IMR-90 (cell line): ENCODE measurements at regions not wholly inside any gene's neighbourhood (a gene's known extent, or its start where the extent isn't known, plus 50 kb on each side); places are given as distances from the start of the nearest gene placed in this dataset.

Source experiments
- ATAC-seq: fragments of 200-7000 bp; cut with Tn5 transposase; 2 replicates; pipeline ENCODE4 v1.9.1; 2020; ENCODE audit warnings: low read depth, mild to moderate bottlenecking, moderate library complexity
- BruUV-seq: library from RNA; stranded (reverse); fragments of 400-500 nt; replicated peaks from 2 replicates; lab custom pipeline; 2021; lab: Mats Ljungman, UMichigan
- CTCF ChIA-PET: fragments of 300-600 bp; formaldehyde crosslinking; extraction: SDS; loops from one replicate; lab custom pipeline; 2021; ENCODE audit warnings: antibody characterized with exemption; lab: Yijun Ruan, JAX
- POLR2A ChIA-PET: fragments of 300-600 bp; sonication (Branson Sonifier 250); formaldehyde crosslinking; loops from one replicate; lab custom pipeline; 2022; ENCODE audit warnings: antibody characterized with exemption; ENCODE audit not compliant: unreplicated experiment; lab: Charles Lee
- DNase-seq: peaks from one replicate; pipeline ENCODE4 v3.0.0; 2013
- H2AFZ ChIP-seq: replicated peaks from 2 replicates; pipeline ENCODE3; 2013; ENCODE audit warnings: low read length, mild to moderate bottlenecking; ENCODE audit not compliant: poor library complexity
- H2AK5ac ChIP-seq: 2 replicates; pipeline ENCODE4 v1.6.1; 2013; ENCODE audit warnings: low read depth, low read length, inconsistent platforms
- H2AK9ac ChIP-seq: replicated peaks from 2 replicates; pipeline ENCODE3; 2013; ENCODE audit warnings: mild to moderate bottlenecking, low read depth, low read length, moderate library complexity; ENCODE audit not compliant: poor library complexity
- H2BK120ac ChIP-seq: 2 replicates; pipeline ENCODE4 v1.6.1; 2013; ENCODE audit warnings: low read depth, low read length, inconsistent platforms
- H2BK15ac ChIP-seq: 3 replicates; pipeline ENCODE4 v1.6.1; 2013; ENCODE audit warnings: low read depth, low read length, inconsistent platforms
- H2BK20ac ChIP-seq: 2 replicates; pipeline ENCODE4 v1.6.1; 2013; ENCODE audit warnings: low read depth, mild to moderate bottlenecking, inconsistent platforms, low read length, moderate library complexity
- H2BK5ac ChIP-seq: 2 replicates; pipeline ENCODE4 v1.6.1; 2013; ENCODE audit warnings: mild to moderate bottlenecking, low read depth, low read length, inconsistent platforms; ENCODE audit not compliant: poor library complexity, severe bottlenecking
- H3K14ac ChIP-seq: replicated peaks from 2 replicates; pipeline ENCODE4 v1.6.1; 2013; ENCODE audit warnings: low read depth, low read length, inconsistent platforms
- H3K18ac ChIP-seq: 2 replicates; pipeline ENCODE4 v1.6.1; 2013; ENCODE audit warnings: low read depth, low read length, control low read depth
- H3K23ac ChIP-seq: 2 replicates; pipeline ENCODE4 v1.6.1; 2013; ENCODE audit warnings: low read depth, low read length, inconsistent platforms
- H3K27ac ChIP-seq: 2 replicates; pipeline ENCODE4 v1.5.1; 2013; ENCODE audit warnings: mild to moderate bottlenecking, control low read depth, low read length; ENCODE audit not compliant: insufficient read depth
- H3K27me3 ChIP-seq: 2 replicates; pipeline ENCODE4 v1.6.1; 2013; ENCODE audit warnings: low read length; ENCODE audit not compliant: control insufficient read depth, insufficient read depth
- H3K36me3 ChIP-seq: 2 replicates; pipeline ENCODE4 v1.6.1; 2013; ENCODE audit warnings: low read length, mixed read lengths; ENCODE audit not compliant: control insufficient read depth, insufficient read depth
- H3K4ac ChIP-seq: 2 replicates; pipeline ENCODE4 v1.6.1; 2013; ENCODE audit warnings: low read depth, low read length, inconsistent platforms
- H3K4me1 ChIP-seq: 2 replicates; pipeline ENCODE4 v1.6.1; 2013; ENCODE audit warnings: low read length, mixed read lengths; ENCODE audit not compliant: control insufficient read depth, insufficient read depth
- H3K4me2 ChIP-seq: 2 replicates; pipeline ENCODE4 v1.6.1; 2013; ENCODE audit warnings: low read depth, mild to moderate bottlenecking, control low read depth, low read length, moderate library complexity
- H3K4me3 ChIP-seq: 2 replicates; pipeline ENCODE4 v1.5.1; 2013; ENCODE audit warnings: low read depth, mild to moderate bottlenecking, control low read depth, low read length, moderate library complexity; ENCODE audit not compliant: insufficient read depth
- H3K56ac ChIP-seq: 2 replicates; pipeline ENCODE4 v1.6.1; 2013; ENCODE audit warnings: low read length, inconsistent platforms; ENCODE audit not compliant: insufficient read depth; ENCODE audit errors: extremely low read depth
- H3K79me1 ChIP-seq, 2 experiments: 2 replicates each; pipeline ENCODE4 v1.6.1; 2013; ENCODE audit warnings: low read length in 2 of 2, inconsistent platforms in 1 of 2, low read depth in 1 of 2
- H3K9ac ChIP-seq: 2 replicates; pipeline ENCODE4 v1.6.1; 2013; ENCODE audit warnings: low read depth, low read length, control low read depth
- H3K9me1 ChIP-seq: 2 replicates; pipeline ENCODE4 v1.6.1; 2013; ENCODE audit warnings: low read length, inconsistent platforms; ENCODE audit not compliant: insufficient read depth
- H3K9me3 ChIP-seq: 2 replicates; pipeline ENCODE4 v1.6.1; 2013; ENCODE audit warnings: low read length; ENCODE audit not compliant: control insufficient read depth, insufficient read depth
- H4K20me1 ChIP-seq: 2 replicates; pipeline ENCODE4 v1.6.1; 2013; ENCODE audit warnings: low read length, inconsistent platforms; ENCODE audit not compliant: insufficient read depth
- H4K5ac ChIP-seq: 2 replicates; pipeline ENCODE4 v1.6.1; 2013; ENCODE audit warnings: mild to moderate bottlenecking, low read depth, low read length, control low read depth
- H4K8ac ChIP-seq, 2 experiments: 2 replicates each; pipeline ENCODE4 v1.6.1; 2013; ENCODE audit warnings: low read depth in 2 of 2, low read length in 2 of 2, control low read depth in 1 of 2, inconsistent platforms in 1 of 2
- H4K91ac ChIP-seq: 2 replicates; pipeline ENCODE4 v1.6.1; 2013; ENCODE audit warnings: low read depth, low read length, inconsistent platforms; ENCODE audit not compliant: insufficient read depth
- BHLHE40 ChIP-seq: fragments of 150-350 bp; IDR thresholded peaks from 2 replicates; pipeline ENCODE4 v1.6.1; 2016; ENCODE audit warnings: mild to moderate bottlenecking, low read depth, low read length
- CEBPB ChIP-seq: IDR thresholded peaks from 2 replicates; pipeline ENCODE4 v1.6.1; 2012; ENCODE audit warnings: low read depth, low read length, improper control_type of control experiment
- CHD1 ChIP-seq: IDR thresholded peaks from 2 replicates; pipeline ENCODE4 v1.6.1; 2012; ENCODE audit warnings: low read depth, low read length, improper control_type of control experiment
- ELK1 ChIP-seq: fragments of 150-350 bp; IDR thresholded peaks from 2 replicates; pipeline ENCODE4 v1.6.1; 2016; ENCODE audit warnings: low read depth, mild to moderate bottlenecking, low read length, moderate library complexity, borderline replicate concordance
- FOS ChIP-seq: fragments of 150-350 bp; IDR thresholded peaks from 2 replicates; pipeline ENCODE4 v1.6.1; 2016; ENCODE audit warnings: low read depth, low read length
- MAFK ChIP-seq: IDR thresholded peaks from 2 replicates; pipeline ENCODE4 v1.6.1; 2012; ENCODE audit warnings: low read depth, low read length, improper control_type of control experiment
- MAZ ChIP-seq: IDR thresholded peaks from 2 replicates; pipeline ENCODE4 v1.6.1; 2012; ENCODE audit warnings: low read depth, mild to moderate bottlenecking, low read length, improper control_type of control experiment, moderate library complexity, borderline replicate concordance
- MXI1 ChIP-seq: IDR thresholded peaks from 2 replicates; pipeline ENCODE4 v1.6.1; 2012; ENCODE audit warnings: low read depth, mild to moderate bottlenecking, low read length, moderate library complexity, borderline replicate concordance
- NFE2L2 ChIP-seq: fragments of 150-350 bp; IDR thresholded peaks from 2 replicates; pipeline ENCODE4 v1.6.1; 2016; ENCODE audit warnings: low read depth, mild to moderate bottlenecking, low read length
- POLR2A ChIP-seq: IDR thresholded peaks from 2 replicates; pipeline ENCODE4 v1.6.1; 2012; ENCODE audit warnings: mild to moderate bottlenecking, low read depth, low read length
- RFX5 ChIP-seq: IDR thresholded peaks from 2 replicates; pipeline ENCODE4 v1.8.0; 2012; ENCODE audit warnings: low read depth, mild to moderate bottlenecking, low read length, moderate library complexity
- SMC3 ChIP-seq: fragments of 150-350 bp; IDR thresholded peaks from 2 replicates; pipeline ENCODE4 v1.6.1; 2016; ENCODE audit warnings: low read depth, mild to moderate bottlenecking, antibody characterized with exemption, low read length, moderate library complexity
- USF2 ChIP-seq: fragments of 150-350 bp; IDR thresholded peaks from 2 replicates; pipeline ENCODE4 v1.6.1; 2017; ENCODE audit warnings: mild to moderate bottlenecking, antibody characterized with exemption, low read length, low read depth
- WGBS, 2 experiments: methylation state at CpG; one replicate each; pipeline versions ENCODE4 v1.1.5 to v1.1.7; 2013; ENCODE audit warnings: missing lambda C conversion rate in 2 of 2; ENCODE audit not compliant: insufficient read length in 1 of 2; ENCODE audit errors: extremely low coverage in 2 of 2; 5-methylcytosine and 5-hydroxymethylcytosine counted together
- dilution Hi-C: fragments of 300-500 bp; cut with HindIII; formaldehyde crosslinking; loops from one replicate; pipeline ENCODE4 v1.14.3; 2018; ENCODE audit warnings: low sequenced_read_pairs; ENCODE audit not compliant: unreplicated experiment
- in situ Hi-C: fragments of 300-500 bp; cut with MboI; formaldehyde crosslinking; loops from 3 replicates; pipeline ENCODE4 v1.14.3; 2019; ENCODE audit warnings: low sequenced_read_pairs, inconsistent platforms, mixed read lengths
- intact Hi-C: fragments of 100-400 bp; cut with micrococcal nuclease; formaldehyde crosslinking; loops from 2 replicates; pipeline ENCODE4 v1.10.0; 2022
- TF ChIP-seq, protein P1 (sequence below): conservative IDR thresholded peaks from 2 replicates; pipeline ENCODE4 v1.5.1; 2012; ENCODE audit warnings: mild to moderate bottlenecking, low read depth, low read length, improper control_type of control experiment

- Histone ChIP-seq H3K27me3 (no peaks in the 10 kb centered on the region), H3K36me3 (no peaks in the 10 kb centered on the region), H3K79me1 (no peaks in the 10 kb centered on the region), H3K23ac (no peak overlapping the region), H4K5ac (no peak overlapping the region), H4K8ac (no peak overlapping the region), H4K91ac (no peak overlapping the region), H3K4ac (no peak overlapping the region), H3K4me3 (no peak overlapping the region), H4K20me1 (no peaks in the 10 kb centered on the region), H3K9ac (no peak overlapping the region), H2BK5ac (no peak overlapping the region), H3K27ac (no peak overlapping the region), H3K9me3 (no peaks in the 10 kb centered on the region), H2BK20ac (no peak overlapping the region), H2BK120ac (no peak overlapping the region), H2BK15ac (no peak overlapping the region), H2AK9ac (no peak overlapping the region), H3K18ac (no peak overlapping the region), H3K4me1 (no peaks in the 10 kb centered on the region), H2AFZ (no peak overlapping the region), H2AK5ac (no peak overlapping the region), H3K14ac (no peak overlapping the region), H3K4me2 (no peak overlapping the region), H3K56ac (no peak overlapping the region), H3K9me1 (0 out of 2 replicates have a peak, but pooled peaks cover 4% of the 10 kb centered on the region)
- CTCF ChIA-PET, result no interaction called here
- DNase-seq (no peak), ATAC-seq (no peak)
- no TSS peak for BruUV-seq
- intact Hi-C loops, result no loop called here
- in situ Hi-C loops, result no loop called here
- 85% methylated on average over 2 of the region's 8 CpGs; no CpG with 5 or more reads in 1 of the 2 experiments for WGBS, 2 experiments
- TF ChIP-seq RFX5, result no peak
- TF ChIP-seq POLR2A, result no peak
- no peak for TF ChIP-seq CHD1
- TF ChIP-seq SMC3, result no peak
- no peak for TF ChIP-seq FOS
- TF ChIP-seq NFE2L2, result no peak
- TF ChIP-seq MAFK, result no peak
- TF ChIP-seq BHLHE40, result no peak
- TF ChIP-seq USF2, result no peak
- TF ChIP-seq, protein P1, sequence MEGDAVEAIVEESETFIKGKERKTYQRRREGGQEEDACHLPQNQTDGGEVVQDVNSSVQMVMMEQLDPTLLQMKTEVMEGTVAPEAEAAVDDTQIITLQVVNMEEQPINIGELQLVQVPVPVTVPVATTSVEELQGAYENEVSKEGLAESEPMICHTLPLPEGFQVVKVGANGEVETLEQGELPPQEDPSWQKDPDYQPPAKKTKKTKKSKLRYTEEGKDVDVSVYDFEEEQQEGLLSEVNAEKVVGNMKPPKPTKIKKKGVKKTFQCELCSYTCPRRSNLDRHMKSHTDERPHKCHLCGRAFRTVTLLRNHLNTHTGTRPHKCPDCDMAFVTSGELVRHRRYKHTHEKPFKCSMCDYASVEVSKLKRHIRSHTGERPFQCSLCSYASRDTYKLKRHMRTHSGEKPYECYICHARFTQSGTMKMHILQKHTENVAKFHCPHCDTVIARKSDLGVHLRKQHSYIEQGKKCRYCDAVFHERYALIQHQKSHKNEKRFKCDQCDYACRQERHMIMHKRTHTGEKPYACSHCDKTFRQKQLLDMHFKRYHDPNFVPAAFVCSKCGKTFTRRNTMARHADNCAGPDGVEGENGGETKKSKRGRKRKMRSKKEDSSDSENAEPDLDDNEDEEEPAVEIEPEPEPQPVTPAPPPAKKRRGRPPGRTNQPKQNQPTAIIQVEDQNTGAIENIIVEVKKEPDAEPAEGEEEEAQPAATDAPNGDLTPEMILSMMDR, result no peak
- no peak for TF ChIP-seq ELK1
- TF ChIP-seq MXI1, result no peak
- no peak for TF ChIP-seq MAZ
- TF ChIP-seq CEBPB, result no peak
- POLR2A ChIA-PET, result no interaction called here
- dilution Hi-C loops, result no loop called here
Measured at GRCh38 chr10:4633776-4634175, 192.2 kb upstream of the AKR1E2 start.
